HG03025 (cell line): ENCODE measurements at regions not wholly inside any gene's neighbourhood (a gene's known extent, or its start where the extent isn't known, plus 50 kb on each side); places are given as distances from the start of the nearest gene placed in this dataset.
"Not testable (repeated sequence)": the region's sequence is repeated elsewhere in the genome, so short reads cannot be mapped to it uniquely, and the experiment has no call there.

Source experiments
- ATAC-seq: cut with Tn5 transposase; IDR thresholded peaks from one replicate; pipeline ENCODE4 v1.9.1; 2021; ENCODE audit warnings: mild to moderate bottlenecking, moderate library complexity; ENCODE audit not compliant: unreplicated experiment, low FRiP score

GRCh38 chr1:90826024-90826423 is 108.9 kb upstream of the BARHL2 start:
- ATAC-seq: no peak

- no peak for ATAC-seq
Observed at GRCh38 chr1:90824551-90824950, 107.4 kb upstream of the BARHL2 start.

- no peak for ATAC-seq
Observed at GRCh38 chr1:90823686-90824085, 106.6 kb upstream of the BARHL2 start.

- no peak for ATAC-seq
Observed at GRCh38 chr1:90821788-90822359, 104.8 kb upstream of the BARHL2 start.

GRCh38 chr1:90821152-90821787 is 104.2 kb upstream of the BARHL2 start:
- ATAC-seq: no peak

GRCh38 chr1:90820745-90821144 is 103.6 kb upstream of the BARHL2 start:
- no peak for ATAC-seq

- ATAC-seq: no peak
Observed at GRCh38 chr1:90817399-90817798, 100.3 kb upstream of the BARHL2 start.

- ATAC-seq: not testable (repeated sequence)
Observed at GRCh38 chr1:90812237-90812636, 95.1 kb upstream of the BARHL2 start.

GRCh38 chr1:90811444-90811950 is 94.4 kb upstream of the BARHL2 start:
- not testable (repeated sequence) for ATAC-seq

- ATAC-seq: no peak
Observed at GRCh38 chr1:90810681-90811080, 93.6 kb upstream of the BARHL2 start.

GRCh38 chr1:90809996-90810395 is 92.9 kb upstream of the BARHL2 start:
- ATAC-seq: no peak

- no peak for ATAC-seq
Observed at GRCh38 chr1:90809093-90809492, 92.0 kb upstream of the BARHL2 start.

- no peak for ATAC-seq
Observed at GRCh38 chr1:90807329-90807728, 90.2 kb upstream of the BARHL2 start.

GRCh38 chr1:90802622-90803021 is 85.5 kb upstream of the BARHL2 start:
- no peak for ATAC-seq

GRCh38 chr1:90800012-90800717 is 83.1 kb upstream of the BARHL2 start:
- ATAC-seq: no peak

GRCh38 chr1:90799326-90799725 is 82.2 kb upstream of the BARHL2 start:
- no peak for ATAC-seq

- no peak for ATAC-seq
Observed at GRCh38 chr1:90798883-90799282, 81.8 kb upstream of the BARHL2 start.

GRCh38 chr1:90798344-90798743 is 81.2 kb upstream of the BARHL2 start:
- ATAC-seq: no peak

- no peak for ATAC-seq
Observed at GRCh38 chr1:90795431-90795830, 78.3 kb upstream of the BARHL2 start.

- ATAC-seq: no peak
Observed at GRCh38 chr1:90786709-90787108, 69.6 kb upstream of the BARHL2 start.

GRCh38 chr1:90784186-90784847 is 67.2 kb upstream of the BARHL2 start:
- ATAC-seq: no peak
